ENCODE measurements at regions not wholly inside any gene's neighbourhood (a gene's known extent, or its start where the extent isn't known, plus 50 kb on each side); places are given as distances from the start of the nearest gene placed in this dataset.

DNA sequence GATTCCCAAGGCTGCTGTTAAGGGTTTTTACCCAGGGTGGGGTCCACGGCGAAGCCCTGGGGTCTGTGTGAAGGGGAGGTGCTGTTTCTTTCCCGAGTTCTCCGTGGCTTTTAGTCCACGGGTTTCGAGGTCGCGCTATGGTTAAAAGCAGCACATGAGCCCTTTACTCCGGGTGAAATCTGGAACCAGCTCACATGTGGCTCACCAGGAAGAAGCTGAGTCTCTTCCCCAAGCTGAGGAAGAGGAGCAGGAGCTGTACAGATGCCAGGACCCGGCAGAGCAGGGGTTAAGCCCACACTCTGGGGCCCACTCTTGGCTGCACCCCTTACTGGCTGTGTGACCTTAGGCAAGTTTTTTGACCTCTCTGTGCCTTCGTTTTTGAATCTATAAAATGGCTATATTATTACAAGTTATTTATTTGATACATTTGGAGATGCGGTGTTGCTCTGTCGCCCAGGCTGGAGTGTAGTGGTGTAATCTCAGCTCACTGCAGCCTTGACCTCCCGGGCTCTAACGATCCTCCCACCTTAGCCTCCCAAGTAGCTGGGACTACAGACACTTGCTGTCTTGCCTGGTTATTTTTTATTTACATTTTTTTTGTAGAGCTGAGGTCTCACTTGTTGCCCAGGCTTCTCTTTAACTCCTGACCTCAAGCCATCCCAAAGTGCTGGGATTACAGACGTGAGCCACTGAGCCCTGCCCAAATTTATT, 266.3 kb downstream of the AACS start:
- TF ChIP-seq CTCF (IDR thresholded peaks at IDR 0.05 in 2 of 3, conservative IDR thresholded peaks at IDR 0.05 in 1 of 3; ENCODE audit: control insufficient read depth in 2 of 3, extremely low read depth in 1 of 3, insufficient read depth in 1 of 3, low read depth in 3 of 3, low read length in 3 of 3), result no peak
- no peak for TF ChIP-seq ESRRA (IDR thresholded peaks at IDR 0.05; ENCODE audit: low read length)
- TF ChIP-seq BMI1 (IDR thresholded peaks at IDR 0.05; ENCODE audit: borderline replicate concordance), result no peak
- TF ChIP-seq ZNF24 (IDR thresholded peaks at IDR 0.05), result no peak
- no peak for TF ChIP-seq ZNF274 (IDR thresholded peaks at IDR 0.05; ENCODE audit: insufficient read depth, insufficient read length)
- TF ChIP-seq ZNF207 (IDR thresholded peaks at IDR 0.05; ENCODE audit: borderline replicate concordance), result no peak
- TF ChIP-seq EP300 (IDR thresholded peaks at IDR 0.05; ENCODE audit: borderline replicate concordance in 1 of 2, control insufficient read depth in 1 of 2, low read depth in 2 of 2, low read length in 2 of 2), result no peak
- no peak for TF ChIP-seq HCFC1 (IDR thresholded peaks at IDR 0.05; ENCODE audit: low read length)
- TF ChIP-seq RB1 (IDR thresholded peaks at IDR 0.05; ENCODE audit: borderline replicate concordance), result no peak
- no peak for TF ChIP-seq ATF2 (IDR thresholded peaks at IDR 0.05; ENCODE audit: low read length)
- TF ChIP-seq RAD51 (IDR thresholded peaks at IDR 0.05), result no peak
